Fibroblast of lung (primary cell): ENCODE measurements at regions not wholly inside any gene's neighbourhood (a gene's known extent, or its start where the extent isn't known, plus 50 kb on each side); places are given as distances from the start of the nearest gene placed in this dataset.

ENCODE experiments used
- CTCF ChIP-seq, 2 donors: IDR thresholded peaks in 1 of 2; conservative IDR thresholded peaks in 1 of 2; 1 replicate in 1 of 2; 2 replicates in 1 of 2; pipeline ENCODE4 v1.5.1; 2011 to 2012; ENCODE audit warnings: low read length in 2 of 2, control low read depth in 1 of 2, inconsistent platforms in 1 of 2, low read depth in 1 of 2, mild to moderate bottlenecking in 1 of 2
- EZH2 ChIP-seq: IDR thresholded peaks from 2 replicates; pipeline ENCODE4 v1.5.1; 2012; ENCODE audit warnings: low read length, control low read depth, mild to moderate bottlenecking; ENCODE audit errors: missing control alignments

- TF ChIP-seq EZH2 (no peak), CTCF (conservative IDR thresholded peaks at IDR 0.05 in 1 of 2, IDR thresholded peaks at IDR 0.05 in 1 of 2; ENCODE audit: low read depth in 1 of 2, low read length in 2 of 2) (no peak)
Observed at GRCh38 chr2:160952464-160953254, 207.6 kb upstream of the TANK start.
